Smooth muscle cell (in vitro differentiated cells): ENCODE measurements at regions not wholly inside any gene's neighbourhood (a gene's known extent, or its start where the extent isn't known, plus 50 kb on each side); places are given as distances from the start of the nearest gene placed in this dataset.
"Not testable (repeated sequence)": the region's sequence is repeated elsewhere in the genome, so short reads cannot be mapped to it uniquely, and the experiment has no call there.

Experiments used
- DNase-seq: peaks from one replicate; lab custom pipeline; 2025; ENCODE audit not compliant: unreplicated experiment; lab: John Stamatoyannopoulos, UW
- H2AFZ ChIP-seq: fragments of 200-600 bp; sonication (generic); 2 replicates; pipeline ENCODE4 v1.6.0; 2016; ENCODE audit warnings: antibody characterized with exemption, low read depth, mild to moderate bottlenecking
- H3F3A ChIP-seq: fragments of 200-600 bp; sonication (generic); 2 replicates; pipeline ENCODE4 v1.6.0; 2017; ENCODE audit warnings: antibody characterized with exemption, low read depth
- H3K27ac ChIP-seq: fragments of 200-600 bp; sonication (generic); 2 replicates; pipeline ENCODE4 v1.5.1; 2016; ENCODE audit warnings: low read depth, mild to moderate bottlenecking
- H3K27me3 ChIP-seq: fragments of 200-600 bp; sonication (generic); 2 replicates; pipeline ENCODE4 v1.6.1; 2016; ENCODE audit warnings: low read depth, mild to moderate bottlenecking
- H3K36me3 ChIP-seq: fragments of 200-600 bp; sonication (generic); 2 replicates; pipeline ENCODE4 v1.5.1; 2016; ENCODE audit warnings: low read depth
- H3K4me1 ChIP-seq: fragments of 200-600 bp; sonication (generic); 2 replicates; pipeline ENCODE4 v1.5.1; 2016; ENCODE audit warnings: low read depth
- H3K4me2 ChIP-seq: fragments of 200-600 bp; sonication (generic); 2 replicates; pipeline ENCODE4 v1.6.0; 2016; ENCODE audit warnings: mild to moderate bottlenecking
- H3K4me3 ChIP-seq: fragments of 200-600 bp; sonication (generic); 2 replicates; pipeline ENCODE4 v1.5.1; 2016; ENCODE audit warnings: mild to moderate bottlenecking
- H3K79me2 ChIP-seq: fragments of 200-600 bp; sonication (generic); 2 replicates; pipeline ENCODE4 v1.6.0; 2016; ENCODE audit warnings: low read depth, mild to moderate bottlenecking
- H3K9ac ChIP-seq: fragments of 200-600 bp; sonication (generic); 2 replicates; pipeline ENCODE4 v1.6.0; 2016; ENCODE audit warnings: low read depth
- H3K9me3 ChIP-seq: fragments of 200-600 bp; sonication (generic); replicated peaks from 2 replicates; pipeline ENCODE4 v1.5.1; 2016; ENCODE audit warnings: low read depth
- H4K20me1 ChIP-seq: fragments of 200-600 bp; sonication (generic); 2 replicates; pipeline ENCODE4 v1.6.0; 2016; ENCODE audit warnings: low read depth
- WGBS: methylation state at CpG from one replicate; pipeline ENCODE4 v1.1.7; 2016; ENCODE audit warnings: low lambda C conversion rate; 5-methylcytosine and 5-hydroxymethylcytosine counted together
- TF ChIP-seq, protein P1 (sequence below): fragments of 200-600 bp; sonication (generic); IDR thresholded peaks from 2 replicates; pipeline ENCODE4 v1.5.1; 2017; ENCODE audit warnings: borderline replicate concordance, mild to moderate bottlenecking, antibody characterized with exemption; ENCODE audit not compliant: insufficient read depth, poor library complexity, severe bottlenecking

DNA sequence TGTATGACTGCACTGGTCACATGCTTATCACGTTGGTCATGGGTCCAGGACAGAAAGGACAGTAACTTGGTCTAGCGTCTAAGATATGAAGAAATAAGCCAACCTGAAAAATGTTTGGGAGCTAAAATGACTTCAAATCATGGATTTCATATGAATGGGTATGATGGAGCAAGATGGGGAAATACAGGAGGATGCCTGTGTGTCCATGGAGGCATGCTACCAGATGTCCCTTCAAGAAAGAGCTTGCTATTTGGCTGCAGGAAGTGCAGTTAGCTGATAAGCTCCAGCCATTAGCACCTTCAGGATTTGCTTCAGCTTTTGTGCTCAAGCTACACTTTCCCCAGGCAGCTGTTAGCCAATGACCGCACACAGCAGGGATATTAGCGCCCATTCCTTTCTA lies 164.6 kb upstream of the THBS1 start:
- H3F3A ChIP-seq = no peaks in the 10 kb centered on the region
- no peaks in the 10 kb centered on the region for H4K20me1 ChIP-seq
- no peak overlapping the region for H3K9ac ChIP-seq
- no peak for DNase-seq
- H2AFZ ChIP-seq = no peak overlapping the region
- no peak overlapping the region for H3K4me3 ChIP-seq
- H3K4me1 ChIP-seq = no peaks in the 10 kb centered on the region
- no peaks in the 10 kb centered on the region for H3K79me2 ChIP-seq
- TF ChIP-seq, protein P1, sequence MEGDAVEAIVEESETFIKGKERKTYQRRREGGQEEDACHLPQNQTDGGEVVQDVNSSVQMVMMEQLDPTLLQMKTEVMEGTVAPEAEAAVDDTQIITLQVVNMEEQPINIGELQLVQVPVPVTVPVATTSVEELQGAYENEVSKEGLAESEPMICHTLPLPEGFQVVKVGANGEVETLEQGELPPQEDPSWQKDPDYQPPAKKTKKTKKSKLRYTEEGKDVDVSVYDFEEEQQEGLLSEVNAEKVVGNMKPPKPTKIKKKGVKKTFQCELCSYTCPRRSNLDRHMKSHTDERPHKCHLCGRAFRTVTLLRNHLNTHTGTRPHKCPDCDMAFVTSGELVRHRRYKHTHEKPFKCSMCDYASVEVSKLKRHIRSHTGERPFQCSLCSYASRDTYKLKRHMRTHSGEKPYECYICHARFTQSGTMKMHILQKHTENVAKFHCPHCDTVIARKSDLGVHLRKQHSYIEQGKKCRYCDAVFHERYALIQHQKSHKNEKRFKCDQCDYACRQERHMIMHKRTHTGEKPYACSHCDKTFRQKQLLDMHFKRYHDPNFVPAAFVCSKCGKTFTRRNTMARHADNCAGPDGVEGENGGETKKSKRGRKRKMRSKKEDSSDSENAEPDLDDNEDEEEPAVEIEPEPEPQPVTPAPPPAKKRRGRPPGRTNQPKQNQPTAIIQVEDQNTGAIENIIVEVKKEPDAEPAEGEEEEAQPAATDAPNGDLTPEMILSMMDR = no peak
- H3K9me3 ChIP-seq = no peaks in the 10 kb centered on the region
- no peak overlapping the region for H3K27ac ChIP-seq
- H3K36me3 ChIP-seq = no peaks in the 10 kb centered on the region
- no peak overlapping the region for H3K4me2 ChIP-seq
- WGBS = 92% methylated on average over 4 of the region's 4 CpGs
- no peaks in the 10 kb centered on the region for H3K27me3 ChIP-seq

DNA sequence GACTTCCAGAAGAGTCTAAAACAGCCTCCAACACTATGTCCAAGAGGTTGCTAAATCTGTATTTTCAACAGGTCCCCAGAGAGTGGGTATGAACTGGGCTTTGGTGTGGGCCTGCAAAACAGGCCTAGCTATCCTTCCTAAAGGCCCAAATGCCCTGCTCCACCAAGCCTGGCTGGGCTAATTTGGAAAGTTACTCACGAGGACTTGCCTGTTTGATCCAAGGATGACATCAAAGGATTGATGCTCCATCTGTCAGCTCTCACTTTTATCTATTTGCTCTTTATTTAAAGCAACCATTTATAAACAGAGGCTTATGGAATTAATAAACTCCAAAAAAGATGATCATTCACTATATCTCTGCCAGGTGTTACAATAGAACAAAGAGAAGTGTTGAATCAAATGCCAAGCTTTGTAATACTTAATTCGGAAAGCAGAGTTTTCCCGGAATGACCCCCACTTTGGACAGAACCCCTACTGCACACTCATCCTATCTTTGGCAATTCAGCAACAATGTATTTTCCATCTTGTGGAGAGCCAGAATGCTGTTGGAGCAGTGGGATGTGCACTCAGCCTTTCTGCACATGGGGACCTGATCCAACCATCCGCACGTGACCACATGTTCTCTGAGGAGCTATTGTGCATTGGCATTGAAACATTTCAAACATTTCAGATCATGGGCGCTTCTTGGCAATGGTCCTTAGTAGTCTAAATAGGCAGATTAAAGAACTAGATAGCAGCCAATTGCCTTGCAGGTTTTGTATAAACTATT lies 163.3 kb upstream of the THBS1 start:
- Histone ChIP-seq H3F3A (no peaks in the 10 kb centered on the region), H3K9me3 (no peaks in the 10 kb centered on the region), H3K4me3 (no peak overlapping the region), H3K9ac (no peak overlapping the region), H3K79me2 (no peaks in the 10 kb centered on the region), H3K4me1 (no peaks in the 10 kb centered on the region), H3K27me3 (no peaks in the 10 kb centered on the region), H3K4me2 (no peak overlapping the region), H3K36me3 (no peaks in the 10 kb centered on the region), H4K20me1 (no peaks in the 10 kb centered on the region), H3K27ac (no peak overlapping the region), H2AFZ (no peak overlapping the region)
- DNase-seq = no peak
- 82% methylated on average over 6 of the region's 6 CpGs for WGBS
- TF ChIP-seq, protein P1 = no peak

DNA sequence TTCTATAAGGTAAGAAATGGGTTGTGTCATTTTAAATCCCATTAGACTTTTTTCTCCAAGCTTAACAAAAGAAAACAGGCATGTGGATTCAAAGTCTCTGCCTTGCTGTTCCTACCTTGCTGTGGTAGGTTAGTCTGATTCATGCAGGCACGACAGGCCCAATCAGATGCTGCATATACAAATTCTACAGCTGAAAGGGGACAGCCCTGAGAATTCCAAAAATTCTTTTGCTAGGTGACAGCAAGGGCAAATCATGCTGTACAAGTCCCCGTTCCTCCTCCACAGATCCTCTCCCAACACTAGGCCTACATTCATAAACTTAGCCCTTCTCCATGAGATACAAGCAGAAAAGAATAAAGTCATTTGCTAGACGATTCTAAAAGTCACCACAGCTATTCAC lies 161.2 kb upstream of the THBS1 start:
- DNase-seq = no peak
- Histone ChIP-seq H4K20me1 (no peaks in the 10 kb centered on the region), H3K36me3 (no peaks in the 10 kb centered on the region), H3F3A (no peaks in the 10 kb centered on the region), H3K79me2 (no peaks in the 10 kb centered on the region), H3K4me1 (no peaks in the 10 kb centered on the region), H3K27me3 (no peaks in the 10 kb centered on the region), H3K4me2 (no peak overlapping the region), H3K9ac (no peak overlapping the region), H2AFZ (no peak overlapping the region), H3K27ac (no peak overlapping the region), H3K9me3 (no peaks in the 10 kb centered on the region), H3K4me3 (no peak overlapping the region)
- TF ChIP-seq, protein P1 = no peak
- 66% methylated on average over 3 of the region's 3 CpGs for WGBS

DNA sequence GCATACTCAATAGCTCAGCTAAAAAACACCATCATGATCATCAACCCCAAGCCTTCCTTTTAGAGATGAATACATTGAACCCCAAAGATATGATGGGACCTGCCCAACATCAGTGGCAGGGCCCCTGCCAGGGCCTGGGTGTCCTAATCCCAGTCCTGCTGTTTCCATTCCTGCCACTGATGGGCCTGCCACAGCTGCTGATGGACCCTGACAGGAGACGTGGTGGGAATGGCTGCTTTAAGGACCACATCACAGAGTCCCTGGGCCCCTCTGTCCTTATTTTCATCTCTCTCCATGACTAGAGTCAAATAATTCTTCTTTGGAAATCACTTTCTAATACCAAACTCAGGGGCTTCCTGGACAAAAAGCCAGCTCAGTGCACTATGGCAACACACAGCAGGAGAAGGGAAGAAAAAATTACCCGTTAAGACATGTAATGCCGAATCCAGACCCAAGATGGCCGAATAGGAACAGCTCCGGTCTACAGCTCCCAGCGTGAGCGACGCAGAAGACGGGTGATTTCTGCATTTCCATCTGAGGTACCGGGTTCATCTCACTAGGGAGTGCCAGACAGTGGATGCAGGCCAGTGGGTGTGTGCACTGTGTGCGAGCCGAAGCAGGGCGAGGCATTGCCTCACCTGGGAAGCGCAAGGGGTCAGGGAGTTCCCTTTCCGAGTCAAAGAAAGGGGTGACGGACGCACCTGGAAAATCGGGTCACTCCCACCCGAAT lies 160.6 kb upstream of the THBS1 start:
- H3K27ac ChIP-seq, H4K20me1 ChIP-seq, DNase-seq, H2AFZ ChIP-seq, H3F3A ChIP-seq, H3K9me3 ChIP-seq, H3K4me2 ChIP-seq, H3K9ac ChIP-seq, H3K4me3 ChIP-seq, H3K36me3 ChIP-seq, H3K4me1 ChIP-seq, H3K79me2 ChIP-seq, H3K27me3 ChIP-seq: not testable (repeated sequence)
- 92% methylated on average over 10 of the region's 19 CpGs for WGBS

DNA sequence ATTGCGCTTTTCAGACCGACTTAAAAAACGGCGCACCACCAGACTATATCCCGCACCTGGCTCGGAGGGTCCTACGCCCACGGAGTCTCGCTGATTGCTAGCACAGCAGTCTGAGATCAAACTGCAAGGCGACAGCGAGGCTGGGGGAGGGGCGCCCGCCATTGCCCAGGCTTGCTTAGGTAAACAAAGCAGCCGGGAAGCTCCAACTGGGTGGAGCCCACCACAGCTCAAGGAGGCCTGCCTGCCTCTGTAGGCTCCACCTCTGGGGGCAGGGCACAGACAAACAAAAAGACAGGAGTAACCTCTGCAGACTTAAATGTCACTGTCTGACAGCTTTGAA lies 160.1 kb upstream of the THBS1 start:
- DNase-seq, H3K36me3 ChIP-seq, H3K4me2 ChIP-seq, H3K4me1 ChIP-seq, H3K27me3 ChIP-seq, H3K9ac ChIP-seq, H3F3A ChIP-seq, H2AFZ ChIP-seq, H3K4me3 ChIP-seq, H4K20me1 ChIP-seq, H3K9me3 ChIP-seq, H3K79me2 ChIP-seq, H3K27ac ChIP-seq: not testable (repeated sequence)
- 71% methylated on average over 5 of the region's 14 CpGs for WGBS
